ENCODE measurements at regions not wholly inside any gene's neighbourhood (a gene's known extent, or its start where the extent isn't known, plus 50 kb on each side); places are given as distances from the start of the nearest gene placed in this dataset.

GRCh38 chr9:24459953-24460352, 85.7 kb downstream of the IZUMO3 start:
- TF ChIP-seq EZH2phosphoT487 (IDR thresholded peaks at IDR 0.05; ENCODE audit: low read depth), result no peak
- no peak for TF ChIP-seq CTCF (IDR thresholded peaks at IDR 0.05; ENCODE audit: low read depth, low read length)
